H1 (cell line): ENCODE measurements at regions not wholly inside any gene's neighbourhood (a gene's known extent, or its start where the extent isn't known, plus 50 kb on each side); places are given as distances from the start of the nearest gene placed in this dataset.

ENCODE experiments used
- CTCF ChIA-PET: fragments of 300-600 bp; sonication (Branson Sonifier 250); formaldehyde crosslinking; loops from one replicate; lab custom pipeline; 2021; ENCODE audit not compliant: partially characterized antibody; lab: Charles Lee
- POLR2A ChIA-PET: fragments of 300-600 bp; sonication (Branson Sonifier 250); formaldehyde crosslinking; loops from one replicate; lab custom pipeline; 2021; ENCODE audit warnings: inconsistent platforms; ENCODE audit not compliant: partially characterized antibody; lab: Charles Lee
- DNase-seq, 2 experiments: peaks; one replicate each; pipeline versions ENCODE4 v3.0.0 to v3.0.0-alpha.2; 2010 to 2022; ENCODE audit warnings: low spot score in 2 of 2, low read depth in 1 of 2, mixed read lengths in 1 of 2
- FAIRE-seq: peaks from 2 replicates; lab custom pipeline; 2011; peaks lifted over from hg19 to GRCh38; lab: Jason Lieb, UNC
- H2AFZ ChIP-seq: 2 replicates; pipeline ENCODE4 v1.8.1; 2012; ENCODE audit warnings: low read length, inconsistent platforms
- H2AK5ac ChIP-seq: 2 replicates; pipeline ENCODE4 v1.6.1; 2013; ENCODE audit warnings: low read depth, low read length
- H2BK120ac ChIP-seq: replicated peaks from 2 replicates; pipeline ENCODE3; 2013; ENCODE audit warnings: low read depth, low read length, inconsistent platforms
- H2BK12ac ChIP-seq: 2 replicates; pipeline ENCODE4 v1.6.1; 2013; ENCODE audit warnings: low read depth, low read length
- H2BK15ac ChIP-seq: 2 replicates; pipeline ENCODE4 v1.6.1; 2013; ENCODE audit warnings: low read length
- H2BK20ac ChIP-seq: 2 replicates; pipeline ENCODE4 v1.6.1; 2013; ENCODE audit warnings: low read length
- H2BK5ac ChIP-seq: 2 replicates; pipeline ENCODE4 v1.6.1; 2013; ENCODE audit warnings: low read depth, low read length
- H3K14ac ChIP-seq: 2 replicates; pipeline ENCODE4 v1.6.1; 2013; ENCODE audit warnings: inconsistent platforms; ENCODE audit not compliant: insufficient read length
- H3K18ac ChIP-seq: 2 replicates; pipeline ENCODE4 v1.6.1; 2013; ENCODE audit warnings: low read length; ENCODE audit errors: extremely low read depth
- H3K23ac ChIP-seq: 2 replicates; pipeline ENCODE4 v1.6.1; 2013; ENCODE audit warnings: inconsistent platforms; ENCODE audit not compliant: insufficient read length
- H3K23me2 ChIP-seq: 2 replicates; pipeline ENCODE4 v1.6.1; 2013; ENCODE audit warnings: low read depth, low read length
- H3K27ac ChIP-seq: 2 replicates; pipeline ENCODE4 v1.6.1; 2011; ENCODE audit warnings: low read depth, low read length, inconsistent platforms
- H3K27me3 ChIP-seq, 4 experiments: replicated peaks in 1 of 4; 1 replicate in 1 of 4; 2 replicates in 3 of 4; pipeline versions ENCODE4 v1.6.1 to v1.8.1; 2011 to 2013; ENCODE audit warnings: low read length in 3 of 4, mild to moderate bottlenecking in 3 of 4, inconsistent platforms in 2 of 4, mixed read lengths in 2 of 4, moderate library complexity in 1 of 4; ENCODE audit not compliant: control insufficient read depth in 3 of 4, insufficient read depth in 3 of 4; ENCODE audit errors: extremely low read depth in 1 of 4
- H3K36me3 ChIP-seq, 4 experiments: 2 replicates each; pipeline versions ENCODE4 v1.6.1 to v1.8.1; 2011 to 2013; ENCODE audit warnings: mild to moderate bottlenecking in 4 of 4, low read length in 3 of 4, moderate library complexity in 2 of 4, control low read depth in 1 of 4, inconsistent platforms in 1 of 4; ENCODE audit not compliant: insufficient read depth in 4 of 4, control insufficient read depth in 2 of 4
- H3K4ac ChIP-seq: replicated peaks from 2 replicates; pipeline ENCODE3; 2013; ENCODE audit warnings: low read length, low read depth, mixed read lengths, inconsistent platforms; ENCODE audit not compliant: insufficient read length
- H3K4me1 ChIP-seq, 4 experiments: replicated peaks in 1 of 4; 1 replicate in 1 of 4; 2 replicates in 3 of 4; pipeline versions ENCODE4 v1.6.1 to v1.8.1; 2011 to 2013; ENCODE audit warnings: low read length in 3 of 4, inconsistent platforms in 2 of 4, mixed read lengths in 1 of 4; ENCODE audit not compliant: insufficient read depth in 4 of 4, control insufficient read depth in 3 of 4
- H3K4me2 ChIP-seq, 2 experiments: 2 replicates each; pipeline versions ENCODE4 v1.6.1 to v1.8.1; 2011 to 2013; ENCODE audit warnings: low read depth in 2 of 2, low read length in 2 of 2, control low read depth in 1 of 2, inconsistent platforms in 1 of 2, mild to moderate bottlenecking in 1 of 2; ENCODE audit not compliant: insufficient read depth in 1 of 2
- H3K4me3 ChIP-seq, 4 experiments: fragments of 200-600, 300-600 bp in 1 of 4; sonication (generic), shearing (Covaris generic), sonication (Bioruptor Twin) in 1 of 4; 2 replicates each; pipeline versions ENCODE4 v1.5.1 to v1.8.1; 2011 to 2016; ENCODE audit warnings: low read length in 4 of 4, low read depth in 3 of 4, control low read depth in 2 of 4, inconsistent platforms in 2 of 4, mild to moderate bottlenecking in 2 of 4, mixed read lengths in 1 of 4, moderate library complexity in 1 of 4; ENCODE audit not compliant: insufficient read depth in 2 of 4; ENCODE audit errors: extremely low read depth in 1 of 4
- H3K56ac ChIP-seq: replicated peaks from 2 replicates; pipeline ENCODE3; 2013; ENCODE audit warnings: low read depth, mild to moderate bottlenecking, mixed read lengths, low read length, inconsistent platforms; ENCODE audit not compliant: insufficient read length
- H3K79me1 ChIP-seq: 2 replicates; pipeline ENCODE4 v1.6.1; 2013; ENCODE audit warnings: low read depth, low read length, control low read depth
- H3K79me2 ChIP-seq, 2 experiments: 2 replicates each; pipeline versions ENCODE4 v1.6.1 to v1.8.1; 2012 to 2013; ENCODE audit warnings: low read length in 2 of 2, mild to moderate bottlenecking in 2 of 2, inconsistent platforms in 1 of 2; ENCODE audit not compliant: insufficient read depth in 2 of 2, control insufficient read depth in 1 of 2
- H3K9ac ChIP-seq, 4 experiments: replicated peaks in 1 of 4; 1 replicate in 1 of 4; 2 replicates in 3 of 4; pipeline versions ENCODE4 v1.6.1 to v1.8.1; 2011 to 2013; ENCODE audit warnings: low read depth in 3 of 4, low read length in 3 of 4, control low read depth in 2 of 4, mild to moderate bottlenecking in 2 of 4, moderate library complexity in 2 of 4, inconsistent platforms in 1 of 4; ENCODE audit errors: extremely low read depth in 1 of 4
- H3K9me3 ChIP-seq, 2 experiments: 2 replicates each; pipeline versions ENCODE4 v1.6.1 to v1.8.1; 2012 to 2013; ENCODE audit warnings: mild to moderate bottlenecking in 2 of 2, moderate library complexity in 2 of 2, control low read depth in 1 of 2, inconsistent platforms in 1 of 2, low read depth in 1 of 2, low read length in 1 of 2, mixed read lengths in 1 of 2; ENCODE audit not compliant: insufficient read depth in 2 of 2
- H4K20me1 ChIP-seq, 2 experiments: replicated peaks in 1 of 2; 2 replicates each; pipeline versions ENCODE3 to v1.8.1; 2011 to 2013; ENCODE audit warnings: inconsistent platforms in 2 of 2, low read length in 2 of 2, mild to moderate bottlenecking in 1 of 2; ENCODE audit not compliant: insufficient read depth in 2 of 2, control insufficient read depth in 1 of 2
- H4K5ac ChIP-seq: 2 replicates; pipeline ENCODE4 v1.6.1; 2013; ENCODE audit warnings: low read length, low read depth, mixed read lengths, inconsistent platforms; ENCODE audit not compliant: insufficient read length
- H4K8ac ChIP-seq: 2 replicates; pipeline ENCODE4 v1.8.0; 2013; ENCODE audit warnings: mild to moderate bottlenecking, moderate library complexity, low read length, inconsistent platforms; ENCODE audit not compliant: insufficient read depth; ENCODE audit errors: extremely low read depth
- H4K91ac ChIP-seq: replicated peaks from 2 replicates; pipeline ENCODE3; 2013; ENCODE audit warnings: low read length, mixed read lengths, inconsistent platforms; ENCODE audit not compliant: insufficient read length
- BACH1 ChIP-seq: IDR thresholded peaks from 2 replicates; pipeline ENCODE4 v1.6.1; 2012; ENCODE audit warnings: low read length, improper control_type of control experiment
- BRCA1 ChIP-seq: IDR thresholded peaks from 2 replicates; pipeline ENCODE4 v1.6.1; 2012; ENCODE audit warnings: low read depth, low read length, improper control_type of control experiment
- CBX5 ChIP-seq: fragments of 300-800, 300-1000 bp; sonication (generic); IDR thresholded peaks from 2 replicates; pipeline ENCODE4 v1.7.1; 2016; ENCODE audit warnings: antibody characterized with exemption, low read length, low read depth
- CHD1 ChIP-seq: IDR thresholded peaks from 2 replicates; pipeline ENCODE4 v1.6.1; 2012; ENCODE audit warnings: low read depth, low read length, improper control_type of control experiment
- CREB1 ChIP-seq: IDR thresholded peaks from 2 replicates; pipeline ENCODE4 v1.6.1; 2012; ENCODE audit warnings: inconsistent platforms
- FOSL1 ChIP-seq: IDR thresholded peaks from 2 replicates; pipeline ENCODE4 v1.6.1; 2011; ENCODE audit warnings: mild to moderate bottlenecking, low read depth, low read length, moderate library complexity; ENCODE audit not compliant: insufficient read depth
- GABPA ChIP-seq: IDR thresholded peaks from 2 replicates; pipeline ENCODE4 v1.6.1; 2011; ENCODE audit warnings: mild to moderate bottlenecking, low read length, moderate library complexity, borderline replicate concordance; ENCODE audit not compliant: insufficient read depth
- NRF1 ChIP-seq: IDR thresholded peaks from 2 replicates; pipeline ENCODE4 v1.6.1; 2011; ENCODE audit warnings: mild to moderate bottlenecking, low read depth, low read length, improper control_type of control experiment
- POU5F1 ChIP-seq: IDR thresholded peaks from 2 replicates; pipeline ENCODE4 v1.6.1; 2011; ENCODE audit warnings: low read depth, mild to moderate bottlenecking, low read length, moderate library complexity
- RBBP5 ChIP-seq: IDR thresholded peaks from 2 replicates; pipeline ENCODE4 v1.7.1; 2012; ENCODE audit warnings: low read depth, mild to moderate bottlenecking, inconsistent platforms, low read length, moderate library complexity, borderline replicate concordance
- RXRA ChIP-seq: IDR thresholded peaks from 2 replicates; pipeline ENCODE4 v1.6.1; 2011; ENCODE audit warnings: low read depth, mild to moderate bottlenecking, low read length, moderate library complexity; ENCODE audit not compliant: insufficient read depth
- SIX5 ChIP-seq: IDR thresholded peaks from 2 replicates; pipeline ENCODE4 v1.6.1; 2011; ENCODE audit warnings: mild to moderate bottlenecking, low read depth, low read length
- SP2 ChIP-seq: IDR thresholded peaks from 2 replicates; pipeline ENCODE4 v1.6.1; 2012; ENCODE audit warnings: mild to moderate bottlenecking, low read length, inconsistent platforms
- YY1 ChIP-seq: IDR thresholded peaks from 2 replicates; pipeline ENCODE4 v1.6.1; 2011; ENCODE audit warnings: low read depth, mild to moderate bottlenecking, low read length
- WGBS, 2 experiments: shearing (Covaris generic) in 1 of 2; methylation state at CpG; one replicate each; pipeline versions ENCODE4 v1.1.6 to v1.1.7; 2013 to 2015; ENCODE audit warnings: low lambda C conversion rate in 2 of 2, mixed read lengths in 2 of 2, inconsistent platforms in 1 of 2, low coverage in 1 of 2, missing lambda C conversion rate in 1 of 2; ENCODE audit not compliant: insufficient replicate concordance in 2 of 2, insufficient coverage in 1 of 2, insufficient read length in 1 of 2; ENCODE audit errors: extremely low coverage in 1 of 2, missing lambda C conversion rate in 1 of 2; 5-methylcytosine and 5-hydroxymethylcytosine counted together

DNA sequence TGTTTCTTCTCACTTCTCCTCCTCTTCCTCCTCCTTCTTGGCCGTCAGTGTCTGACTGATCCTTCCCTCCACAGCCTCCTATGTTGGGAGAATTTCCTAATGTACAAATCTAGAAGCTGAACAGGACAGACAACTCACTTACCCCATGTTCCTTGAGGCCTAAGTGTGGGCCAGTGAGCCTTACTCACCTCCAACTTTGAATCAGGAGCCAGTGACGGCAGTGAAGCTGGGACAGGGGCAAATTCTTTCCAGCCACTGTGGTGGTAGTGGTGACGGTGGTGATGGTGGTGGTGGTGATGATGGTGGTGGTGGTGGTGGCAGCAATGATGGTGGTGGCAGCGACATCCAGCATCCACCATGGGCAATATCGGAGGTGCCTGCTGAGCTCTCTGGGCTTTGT is 166.3 kb downstream of the FAM43A start:
- H2BK15ac ChIP-seq: no peak overlapping the region
- H3K4me2 ChIP-seq: no peak overlapping the region
- DNase-seq (no peak), FAIRE-seq (no peak)
- H3K4ac ChIP-seq: no peak overlapping the region
- H3K4me3 ChIP-seq: no peak overlapping the region
- H4K5ac ChIP-seq: no peak overlapping the region
- no peak overlapping the region for H4K8ac ChIP-seq
- peaks cover 0 to 8% (median 0%) of the 10 kb centered on the region in 4 experiments; a peak in 2 of 7 replicates for H3K4me1 ChIP-seq
- no peak overlapping the region for H3K14ac ChIP-seq
- no peak overlapping the region for H3K27ac ChIP-seq
- no peak overlapping the region for H3K9ac ChIP-seq
- 86% methylated on average over 5 of the region's 5 CpGs; no CpG with 5 or more reads in 1 of the 2 experiments for WGBS, 2 experiments
- H3K36me3 ChIP-seq: no peaks in the 10 kb centered on the region
- no peaks in the 10 kb centered on the region; the same call in 1 of the 2 replicates for H3K23me2 ChIP-seq
- H3K18ac ChIP-seq: no peak overlapping the region
- H3K27me3 ChIP-seq: no peaks in the 10 kb centered on the region
- no peaks in the 10 kb centered on the region for H4K20me1 ChIP-seq
- H3K79me2 ChIP-seq: no peaks in the 10 kb centered on the region
- no peak overlapping the region for H2AK5ac ChIP-seq
- H2BK5ac ChIP-seq: no peak overlapping the region
- no peaks in the 10 kb centered on the region for H3K79me1 ChIP-seq
- no peaks in the 10 kb centered on the region for H3K9me3 ChIP-seq
- H2BK120ac ChIP-seq: no peak overlapping the region
- no peak overlapping the region for H2BK20ac ChIP-seq
- ChIA-PET CTCF (interaction anchor here (0.7 to 1.5 kb wide), 6 partner anchors 27 to 133 kb away, joined by 3 to 4 read pairs (median 3); no protein-coding TSS in a partner anchor), POLR2A (no interaction called here)
- H3K23ac ChIP-seq: no peak overlapping the region
- H4K91ac ChIP-seq: no peak overlapping the region
- H3K56ac ChIP-seq: no peak overlapping the region
- H2BK12ac ChIP-seq: no peak overlapping the region
- H2AFZ ChIP-seq: no peak overlapping the region
- TF ChIP-seq CHD1 (no peak), CREB1 (no peak), SP2 (no peak), NRF1 (no peak), FOSL1 (no peak), RXRA (no peak), RBBP5 (no peak), CBX5 (no peak), SIX5 (no peak), GABPA (no peak), BACH1 (no peak), YY1 (no peak), BRCA1 (no peak), POU5F1 (no peak)
